HepG2 (cell line): ENCODE measurements at regions not wholly inside any gene's neighbourhood (a gene's known extent, or its start where the extent isn't known, plus 50 kb on each side); places are given as distances from the start of the nearest gene placed in this dataset.

Source experiments
- ATAC-seq: fragments of 200-7000 bp; cut with Tn5 transposase; 3 replicates; pipeline ENCODE4 v1.9.1; 2020; ENCODE audit warnings: mild to moderate bottlenecking, moderate library complexity
- BruUV-seq: library from RNA; stranded (reverse); fragments of 400-500 nt; replicated peaks from 2 replicates; lab custom pipeline; 2021; lab: Mats Ljungman, UMichigan
- CTCF ChIA-PET: fragments of 300-600 bp; formaldehyde crosslinking; extraction: SDS; loops from one replicate; lab custom pipeline; 2021; ENCODE audit warnings: low total read pairs, inconsistent platforms, low intra/inter-chr PET ratio; lab: Yijun Ruan, JAX
- POLR2A ChIA-PET: fragments of 350-600 bp; sonication (Branson Sonifier 250); formaldehyde crosslinking; loops from one replicate; lab custom pipeline; 2020; ENCODE audit warnings: antibody characterized with exemption, inconsistent platforms; lab: Yijun Ruan, JAX
- DNase-seq: peaks from one replicate; pipeline ENCODE4 v3.0.0-alpha.2; 2015; ENCODE audit warnings: low spot score
- FAIRE-seq: peaks from 3 replicates; lab custom pipeline; 2011; peaks lifted over from hg19 to GRCh38; lab: Jason Lieb, UNC
- H2AFZ ChIP-seq: one replicate; pipeline ENCODE4 v1.6.1; 2011; ENCODE audit warnings: low read length, inconsistent platforms
- H3K27ac ChIP-seq: fragments of 300-600 bp; 3 replicates; pipeline ENCODE4 v1.8.0; 2011; ENCODE audit warnings: mixed run types, mild to moderate bottlenecking, mixed read lengths, low read length, inconsistent platforms; ENCODE audit not compliant: insufficient read depth; ENCODE audit errors: extremely low read length
- H3K27me3 ChIP-seq, 2 experiments: fragments of 200-600 bp in 1 of 2; 2 replicates in 1 of 2; 3 replicates in 1 of 2; pipeline versions ENCODE4 v1.6.0 to v1.8.0; 2011; ENCODE audit warnings: low read length in 2 of 2, mild to moderate bottlenecking in 2 of 2, moderate library complexity in 2 of 2, inconsistent platforms in 1 of 2; ENCODE audit not compliant: insufficient read depth in 2 of 2, control insufficient read depth in 1 of 2
- H3K36me3 ChIP-seq, 2 experiments: fragments of 200-600 bp in 1 of 2; replicated peaks in 1 of 2; 2 replicates in 1 of 2; 3 replicates in 1 of 2; pipeline versions ENCODE4 v1.5.1 to v1.8.0; 2011; ENCODE audit warnings: low read length in 2 of 2, inconsistent platforms in 1 of 2; ENCODE audit not compliant: insufficient read depth in 2 of 2, control insufficient read depth in 1 of 2
- H3K4me1 ChIP-seq: 2 replicates; pipeline ENCODE4 v1.5.1; 2012; ENCODE audit warnings: low read length, inconsistent platforms; ENCODE audit not compliant: insufficient read depth
- H3K4me2 ChIP-seq: 2 replicates; pipeline ENCODE4 v1.6.0; 2011; ENCODE audit warnings: low read depth, low read length, inconsistent platforms
- H3K4me3 ChIP-seq, 3 experiments: fragments of 200-600 bp in 1 of 3; sonication (generic), shearing (Covaris generic) in 1 of 3; replicated peaks in 1 of 3; 2 replicates each; pipeline ENCODE4 v1.5.1; 2011 to 2016; ENCODE audit warnings: low read length in 3 of 3, inconsistent platforms in 2 of 3, low read depth in 2 of 3, mild to moderate bottlenecking in 2 of 3, control low read depth in 1 of 3, mixed read lengths in 1 of 3; ENCODE audit not compliant: insufficient read depth in 1 of 3
- H3K79me2 ChIP-seq: one replicate; pipeline ENCODE4 v1.6.1; 2011; ENCODE audit warnings: low read length, inconsistent platforms; ENCODE audit not compliant: insufficient read depth
- H3K9ac ChIP-seq: 2 replicates; pipeline ENCODE4 v1.6.0; 2011; ENCODE audit warnings: mild to moderate bottlenecking, low read depth, low read length, inconsistent platforms; ENCODE audit not compliant: insufficient read depth
- H3K9me3 ChIP-seq: 2 replicates; pipeline ENCODE4 v1.5.1; 2012; ENCODE audit warnings: mild to moderate bottlenecking, low read length
- H4K20me1 ChIP-seq: 2 replicates; pipeline ENCODE4 v1.6.0; 2011; ENCODE audit warnings: inconsistent platforms, mild to moderate bottlenecking, low read length, moderate library complexity; ENCODE audit not compliant: insufficient read depth
- EHMT2 ChIP-seq: fragments of 200-600 bp; sonication (generic); IDR thresholded peaks from 2 replicates; pipeline ENCODE4 v1.7.0; 2017; ENCODE audit warnings: antibody characterized with exemption, low read depth, low read length, borderline replicate concordance
- ERF ChIP-seq: IDR thresholded peaks from 2 replicates; pipeline ENCODE4 v1.6.1; 2018; ENCODE audit warnings: missing biosample characterization, missing genetic modification reagents
- FOXM1 ChIP-seq: sonication (generic); formaldehyde crosslinking; IDR thresholded peaks from 2 replicates; pipeline ENCODE4 v1.5.0; 2020; ENCODE audit warnings: missing genetic modification reagents
- GATAD1 ChIP-seq: IDR thresholded peaks from 2 replicates; pipeline ENCODE4 v1.6.1; 2016; ENCODE audit warnings: missing genetic modification reagents, missing compliant biosample characterization
- GZF1 ChIP-seq: sonication (generic); formaldehyde crosslinking; IDR thresholded peaks from 2 replicates; pipeline ENCODE4 v1.5.1; 2020; ENCODE audit warnings: mild to moderate bottlenecking, missing genetic modification reagents
- JARID2 ChIP-seq: sonication (generic); formaldehyde crosslinking; IDR thresholded peaks from 2 replicates; pipeline ENCODE4 v1.8.1; 2023; ENCODE audit warnings: missing genetic modification reagents, inconsistent platforms; ENCODE audit not compliant: insufficient replicate concordance
- MXD4 ChIP-seq: IDR thresholded peaks from 2 replicates; pipeline ENCODE4 v1.6.1; 2016; ENCODE audit warnings: mild to moderate bottlenecking, missing biosample characterization, missing genetic modification reagents
- PHF20 ChIP-seq: sonication (generic); formaldehyde crosslinking; IDR thresholded peaks from 2 replicates; pipeline ENCODE4 v1.5.0; 2020; ENCODE audit warnings: mild to moderate bottlenecking, missing genetic modification reagents
- SMC3 ChIP-seq: IDR thresholded peaks from 2 replicates; pipeline ENCODE4 v1.6.1; 2011; ENCODE audit warnings: low read length, improper control_type of control experiment
- TBP ChIP-seq: sonication (generic); formaldehyde crosslinking; IDR thresholded peaks from 2 replicates; pipeline ENCODE4 v1.5.0; 2020; ENCODE audit warnings: missing genetic modification reagents
- ZFP37 ChIP-seq: sonication (generic); formaldehyde crosslinking; IDR thresholded peaks from 2 replicates; pipeline ENCODE4 v1.4.0; 2020; ENCODE audit warnings: missing genetic modification reagents, borderline replicate concordance
- ZFX ChIP-seq: sonication (generic); formaldehyde crosslinking; IDR thresholded peaks from 2 replicates; pipeline ENCODE4 v1.4.0; 2020; ENCODE audit warnings: mild to moderate bottlenecking, low read depth, missing genetic modification reagents, moderate library complexity
- ZNF556 ChIP-seq: sonication (generic); formaldehyde crosslinking; IDR thresholded peaks from 2 replicates; pipeline ENCODE4 v1.4.0; 2020; ENCODE audit warnings: mild to moderate bottlenecking, missing genetic modification reagents, borderline replicate concordance
- ZNF614 ChIP-seq: IDR thresholded peaks from 2 replicates; pipeline ENCODE4 v1.6.1; 2018; ENCODE audit warnings: missing biosample characterization, missing genetic modification reagents, inconsistent platforms, borderline replicate concordance
- ZNF678 ChIP-seq: sonication (generic); formaldehyde crosslinking; IDR thresholded peaks from 2 replicates; pipeline ENCODE4 v1.4.0; 2020; ENCODE audit warnings: mild to moderate bottlenecking, missing genetic modification reagents
- ZNF7 ChIP-seq: IDR thresholded peaks from 2 replicates; pipeline ENCODE4 v1.6.1; 2016; ENCODE audit warnings: missing biosample characterization, missing genetic modification reagents
- ZNF773 ChIP-seq: sonication (generic); formaldehyde crosslinking; IDR thresholded peaks from 2 replicates; pipeline ENCODE4 v1.4.0; 2020; ENCODE audit warnings: missing genetic modification reagents, borderline replicate concordance
- WGBS: methylation state at CpG from one replicate; pipeline ENCODE4 v1.1.6; 2017; ENCODE audit warnings: low lambda C conversion rate; 5-methylcytosine and 5-hydroxymethylcytosine counted together
- in situ Hi-C: cut with HindIII; loops from 2 replicates; pipeline ENCODE4 v1.10.0; 2017; ENCODE audit warnings: low pct_unique_long_range_greater_than_20kb; ENCODE audit not compliant: extremely low pct_ligation_motif_present
- intact Hi-C: fragments of 100-400 bp; cut with micrococcal nuclease; formaldehyde crosslinking; loops from one replicate; pipeline ENCODE4 v1.10.0; 2022; ENCODE audit not compliant: unreplicated experiment
- TF ChIP-seq, protein P1 (sequence below): sonication (generic); formaldehyde crosslinking; conservative IDR thresholded peaks from 2 replicates; pipeline ENCODE4 v1.8.0; 2022; ENCODE audit warnings: mild to moderate bottlenecking, moderate library complexity, missing genetic modification reagents

- FAIRE-seq (no peak), DNase-seq (no peak), ATAC-seq (no peak)
- Histone ChIP-seq H3K36me3 (no peaks in the 10 kb centered on the region), H3K9ac (no peak overlapping the region), H2AFZ (no peak overlapping the region), H3K4me2 (no peak overlapping the region), H3K27ac (no peak overlapping the region), H3K4me1 (no peaks in the 10 kb centered on the region), H3K79me2 (no peaks in the 10 kb centered on the region), H3K27me3 (no peaks in the 10 kb centered on the region), H4K20me1 (no peaks in the 10 kb centered on the region), H3K4me3 (no peak overlapping the region), H3K9me3 (no peaks in the 10 kb centered on the region)
- ChIA-PET CTCF (no interaction called here), POLR2A (no interaction called here)
- WGBS: 21% methylated on average over 2 of the region's 2 CpGs
- no peak for TF ChIP-seq GATAD1 (CRISPR knock-in tag)
- TF ChIP-seq GZF1 (CRISPR knock-in tag): no peak
- TF ChIP-seq MXD4 (CRISPR knock-in tag): no peak
- no peak for TF ChIP-seq JARID2 (CRISPR knock-in tag)
- TF ChIP-seq ZFP37 (CRISPR knock-in tag): no peak
- no peak for TF ChIP-seq ZNF7 (CRISPR knock-in tag)
- TF ChIP-seq PHF20 (CRISPR knock-in tag): no peak
- TF ChIP-seq ZNF678 (CRISPR knock-in tag): no peak
- no peak for TF ChIP-seq SMC3
- TF ChIP-seq, protein P1, sequence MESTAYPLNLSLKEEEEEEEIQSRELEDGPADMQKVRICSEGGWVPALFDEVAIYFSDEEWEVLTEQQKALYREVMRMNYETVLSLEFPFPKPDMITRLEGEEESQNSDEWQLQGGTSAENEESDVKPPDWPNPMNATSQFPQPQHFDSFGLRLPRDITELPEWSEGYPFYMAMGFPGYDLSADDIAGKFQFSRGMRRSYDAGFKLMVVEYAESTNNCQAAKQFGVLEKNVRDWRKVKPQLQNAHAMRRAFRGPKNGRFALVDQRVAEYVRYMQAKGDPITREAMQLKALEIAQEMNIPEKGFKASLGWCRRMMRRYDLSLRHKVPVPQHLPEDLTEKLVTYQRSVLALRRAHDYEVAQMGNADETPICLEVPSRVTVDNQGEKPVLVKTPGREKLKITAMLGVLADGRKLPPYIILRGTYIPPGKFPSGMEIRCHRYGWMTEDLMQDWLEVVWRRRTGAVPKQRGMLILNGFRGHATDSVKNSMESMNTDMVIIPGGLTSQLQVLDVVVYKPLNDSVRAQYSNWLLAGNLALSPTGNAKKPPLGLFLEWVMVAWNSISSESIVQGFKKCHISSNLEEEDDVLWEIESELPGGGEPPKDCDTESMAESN (CRISPR knock-in tag): no peak
- no peak for TF ChIP-seq ZNF773 (CRISPR knock-in tag)
- TF ChIP-seq EHMT2: no peak
- no peak for TF ChIP-seq ERF (CRISPR knock-in tag)
- no peak for TF ChIP-seq ZFX (CRISPR knock-in tag)
- no peak for TF ChIP-seq ZNF614
- TF ChIP-seq FOXM1 (CRISPR knock-in tag): no peak
- TF ChIP-seq ZNF556 (CRISPR knock-in tag): no peak
- no peak for TF ChIP-seq TBP (CRISPR knock-in tag)
- BruUV-seq: no TSS peak
- in situ Hi-C loops (no loop called here), intact Hi-C loops (loop anchor here (10.0 kb wide), 1 partner anchor 78 kb away; no protein-coding TSS in a partner anchor)
These were observed 62.5 kb upstream of the PTGFRN start for GRCh38 chr1:116847190-116847589.
